Neural progenitor cell (in vitro differentiated cells): ENCODE measurements at regions not wholly inside any gene's neighbourhood (a gene's known extent, or its start where the extent isn't known, plus 50 kb on each side); places are given as distances from the start of the nearest gene placed in this dataset.
A peak's percentile ranks its signal among the peaks of the same experiment; 100 is the strongest.
"Not testable (repeated sequence)": the region's sequence is repeated elsewhere in the genome, so short reads cannot be mapped to it uniquely, and the experiment has no call there.

Experiments used
- DNase-seq: peaks from one replicate; pipeline ENCODE4 v3.0.0-alpha.2; 2016; ENCODE audit warnings: low spot score
- H2AFZ ChIP-seq: fragments of 200-600 bp; sonication (generic); replicated peaks from 2 replicates; pipeline ENCODE4 v1.6.1; 2016; ENCODE audit warnings: antibody characterized with exemption
- H3F3A ChIP-seq: fragments of 200-600 bp; sonication (generic); 2 replicates; pipeline ENCODE4 v1.6.1; 2016; ENCODE audit warnings: antibody characterized with exemption, low read depth
- H3K27ac ChIP-seq: fragments of 200-600 bp; sonication (generic); 2 replicates; pipeline ENCODE4 v1.5.1; 2016; ENCODE audit warnings: mild to moderate bottlenecking
- H3K27me3 ChIP-seq: fragments of 200-600 bp; sonication (generic); 2 replicates; pipeline ENCODE4 v1.6.1; 2016; ENCODE audit warnings: mild to moderate bottlenecking, moderate library complexity
- H3K36me3 ChIP-seq: fragments of 200-600 bp; sonication (generic); 2 replicates; pipeline ENCODE4 v1.5.1; 2016
- H3K4me1 ChIP-seq: fragments of 200-600 bp; sonication (generic); 2 replicates; pipeline ENCODE4 v1.6.1; 2016; ENCODE audit warnings: mixed run types
- H3K4me2 ChIP-seq: fragments of 200-600 bp; sonication (generic); 2 replicates; pipeline ENCODE4 v1.6.1; 2016
- H3K4me3 ChIP-seq: fragments of 200-600 bp; sonication (generic); 2 replicates; pipeline ENCODE4 v1.5.1; 2016
- H3K79me2 ChIP-seq: fragments of 200-600 bp; sonication (generic); 2 replicates; pipeline ENCODE4 v1.6.1; 2016; ENCODE audit warnings: low read depth
- H3K9ac ChIP-seq: fragments of 200-600 bp; sonication (generic); 2 replicates; pipeline ENCODE4 v1.6.1; 2016
- H3K9me3 ChIP-seq: fragments of 200-600 bp; sonication (generic); 2 replicates; pipeline ENCODE4 v1.5.1; 2016; ENCODE audit warnings: low read depth
- H4K20me1 ChIP-seq: fragments of 200-600 bp; sonication (generic); 2 replicates; pipeline ENCODE4 v1.6.1; 2016; ENCODE audit warnings: low read depth
- H3K27ac Mint-ChIP-seq: 3 replicates; pipeline ENCODE4 v1.8.0; 2021; ENCODE audit warnings: mixed read lengths
- H3K27me3 Mint-ChIP-seq: 2 replicates; pipeline ENCODE4 v1.8.0; 2022; ENCODE audit warnings: low read depth, mild to moderate bottlenecking, inconsistent platforms, moderate library complexity, mixed read lengths; ENCODE audit not compliant: insufficient read depth
- H3K36me3 Mint-ChIP-seq: 3 replicates; pipeline ENCODE4 v1.8.0; 2021; ENCODE audit warnings: mixed read lengths
- H3K4me1 Mint-ChIP-seq: 3 replicates; pipeline ENCODE4 v1.8.0; 2021; ENCODE audit warnings: mixed read lengths
- H3K4me3 Mint-ChIP-seq: 3 replicates; pipeline ENCODE4 v1.8.0; 2021; ENCODE audit warnings: mild to moderate bottlenecking, moderate library complexity, mixed read lengths
- H3K9me3 Mint-ChIP-seq: 3 replicates; pipeline ENCODE4 v1.8.0; 2020; ENCODE audit warnings: mixed read lengths
- CTCF ChIP-seq: fragments of 200-600 bp; sonication (generic); IDR thresholded peaks from 2 replicates; pipeline ENCODE4 v1.5.1; 2017; ENCODE audit warnings: antibody characterized with exemption, mild to moderate bottlenecking
- EZH2 ChIP-seq: fragments of 200-600 bp; sonication (generic); IDR thresholded peaks from 2 replicates; pipeline ENCODE4 v1.6.1; 2017; ENCODE audit warnings: antibody characterized with exemption, mild to moderate bottlenecking, moderate library complexity
- EZH2phosphoT487 ChIP-seq: fragments of 200-600 bp; sonication (generic); IDR thresholded peaks from 2 replicates; pipeline ENCODE4 v1.6.1; 2017; ENCODE audit warnings: antibody characterized with exemption

DNA sequence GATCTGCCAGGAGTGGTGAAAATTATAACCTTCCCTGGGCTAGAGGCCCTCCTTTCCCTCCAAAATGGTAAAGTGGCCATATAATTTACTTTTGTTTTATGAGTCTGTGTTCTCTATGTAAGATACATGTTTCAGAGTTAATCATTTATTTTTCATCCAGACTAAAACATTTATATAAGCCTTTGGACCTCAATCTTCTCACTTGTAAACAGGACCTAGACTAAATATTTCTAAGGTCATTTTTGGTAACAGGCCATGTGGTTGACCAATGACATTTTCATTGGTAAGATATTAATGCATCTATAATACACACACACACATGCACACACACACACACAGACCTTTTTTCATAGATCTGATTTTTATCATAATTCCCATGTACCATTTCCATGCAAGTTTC is 79.7 kb upstream of the KCTD1 start:
- no peak overlapping the region for H3K4me3 Mint-ChIP-seq
- no peaks in the 10 kb centered on the region for H3K4me1 Mint-ChIP-seq
- Histone ChIP-seq H3K4me3 (no peak overlapping the region), H3K4me1 (no peaks in the 10 kb centered on the region), H3K27ac (no peak overlapping the region), H3K36me3 (no peaks in the 10 kb centered on the region), H3K9ac (no peak overlapping the region), H3K27me3 (no peaks in the 10 kb centered on the region), H2AFZ (no peak overlapping the region), H3K4me2 (no peak overlapping the region), H4K20me1 (no peaks in the 10 kb centered on the region), H3K79me2 (no peaks in the 10 kb centered on the region), H3K9me3 (peaks cover 5% of the 10 kb centered on the region), H3F3A (no peaks in the 10 kb centered on the region)
- TF ChIP-seq EZH2: no peak
- TF ChIP-seq CTCF: no peak
- no peak for TF ChIP-seq EZH2phosphoT487
- H3K9me3 Mint-ChIP-seq: peaks cover 37% of the 10 kb centered on the region
- H3K27ac Mint-ChIP-seq: no peak overlapping the region
- no peak for DNase-seq
- H3K27me3 Mint-ChIP-seq: no peaks in the 10 kb centered on the region
- H3K36me3 Mint-ChIP-seq: peaks cover 27% of the 10 kb centered on the region

- Mint-ChIP-seq H3K36me3 (peaks cover 33% of the 10 kb centered on the region), H3K9me3 (peaks cover 51% of the 10 kb centered on the region), H3K4me1 (no peaks in the 10 kb centered on the region), H3K4me3 (no peak overlapping the region), H3K27ac (no peak overlapping the region), H3K27me3 (no peaks in the 10 kb centered on the region)
- no peaks in the 10 kb centered on the region for H3K27me3 ChIP-seq
- no peak overlapping the region for H3K9ac ChIP-seq
- no peaks in the 10 kb centered on the region for H3K4me1 ChIP-seq
- H3K4me3 ChIP-seq: no peak overlapping the region
- peaks cover 5% of the 10 kb centered on the region for H3K9me3 ChIP-seq
- no peaks in the 10 kb centered on the region for H3K79me2 ChIP-seq
- H3K27ac ChIP-seq: no peak overlapping the region
- TF ChIP-seq EZH2 (no peak), CTCF (no peak), EZH2phosphoT487 (no peak)
- no peak overlapping the region for H2AFZ ChIP-seq
- H3K4me2 ChIP-seq: no peak overlapping the region
- no peaks in the 10 kb centered on the region for H4K20me1 ChIP-seq
- DNase-seq: no peak
- no peaks in the 10 kb centered on the region for H3F3A ChIP-seq
- H3K36me3 ChIP-seq: no peaks in the 10 kb centered on the region
These were observed 76.1 kb upstream of the KCTD1 start for GRCh38 chr18:26624443-26624842.

DNA sequence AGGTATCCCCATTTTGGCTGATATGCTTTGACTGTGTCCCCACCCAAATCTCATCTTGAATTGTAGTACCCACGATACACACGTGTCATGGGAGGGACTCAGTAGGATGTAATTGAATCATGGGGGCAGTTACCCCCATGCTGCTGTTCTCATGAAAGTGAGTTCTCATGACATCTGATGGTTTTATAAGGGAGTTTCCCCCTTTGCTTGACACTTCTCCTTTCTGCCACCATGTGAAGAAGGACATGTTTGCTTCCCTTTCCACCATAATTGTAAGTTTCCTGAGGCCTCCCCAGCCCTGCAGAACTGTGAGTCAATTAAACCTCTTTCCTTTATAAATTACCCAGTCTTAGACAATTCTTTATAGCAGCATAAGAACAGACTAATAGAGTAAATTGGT is 75.0 kb upstream of the KCTD1 start:
- not testable (repeated sequence) for H3K36me3 ChIP-seq, H3F3A ChIP-seq, H3K27ac Mint-ChIP-seq, H3K4me2 ChIP-seq, H3K4me1 Mint-ChIP-seq, H3K4me3 ChIP-seq, H3K9me3 ChIP-seq, H3K4me1 ChIP-seq, H3K9ac ChIP-seq, H2AFZ ChIP-seq, H3K4me3 Mint-ChIP-seq, H4K20me1 ChIP-seq, DNase-seq, H3K79me2 ChIP-seq, H3K27ac ChIP-seq, H3K27me3 Mint-ChIP-seq, H3K27me3 ChIP-seq
- Mint-ChIP-seq H3K36me3 (peaks cover 33% of the 10 kb centered on the region), H3K9me3 (peaks cover 51% of the 10 kb centered on the region)

- Histone ChIP-seq H3K4me2 (peak overlapping the region; percentile 52), H3K9ac (no peak overlapping the region), H4K20me1 (no peaks in the 10 kb centered on the region), H3K27ac (no peak overlapping the region), H3K79me2 (no peaks in the 10 kb centered on the region), H3K36me3 (no peaks in the 10 kb centered on the region), H2AFZ (no peak overlapping the region), H3K4me1 (no peaks in the 10 kb centered on the region), H3K4me3 (no peak overlapping the region), H3F3A (no peaks in the 10 kb centered on the region), H3K9me3 (peaks cover 5% of the 10 kb centered on the region), H3K27me3 (no peaks in the 10 kb centered on the region)
- DNase-seq: peak; percentile 72
- Mint-ChIP-seq H3K27ac (no peak overlapping the region), H3K9me3 (peaks cover 45% of the 10 kb centered on the region), H3K4me3 (no peak overlapping the region), H3K4me1 (no peaks in the 10 kb centered on the region), H3K27me3 (no peaks in the 10 kb centered on the region), H3K36me3 (peaks cover 21% of the 10 kb centered on the region)
- TF ChIP-seq EZH2phosphoT487 (no peak), EZH2 (no peak), CTCF (peak; percentile 78)
These were observed 73.0 kb upstream of the KCTD1 start for GRCh38 chr18:26621161-26622026.
